SK-N-SH (cell line): ENCODE measurements at regions not wholly inside any gene's neighbourhood (a gene's known extent, or its start where the extent isn't known, plus 50 kb on each side); places are given as distances from the start of the nearest gene placed in this dataset.

Experiments used
- CTCF ChIA-PET: fragments of 300-600, 350-600 bp; formaldehyde crosslinking; extraction: SDS; loops from one replicate; lab custom pipeline; 2021; lab: Yijun Ruan, JAX
- POLR2A ChIA-PET: fragments of 350-600 bp; sonication (Branson Sonifier 250); formaldehyde crosslinking; extraction: SDS; loops from one replicate; lab custom pipeline; 2020; ENCODE audit warnings: antibody characterized with exemption, inconsistent platforms; lab: Yijun Ruan, JAX
- DNase-seq: peaks from one replicate; pipeline ENCODE4 v3.0.0; 2012
- H2AFZ ChIP-seq: fragments of 200-600 bp; sonication (generic); 2 replicates; pipeline ENCODE4 v1.8.1; 2016; ENCODE audit warnings: antibody characterized with exemption, mild to moderate bottlenecking, low read depth
- H3F3A ChIP-seq: fragments of 200-600 bp; sonication (generic); replicated peaks from 2 replicates; pipeline ENCODE3; 2016; ENCODE audit warnings: antibody characterized with exemption, mild to moderate bottlenecking; ENCODE audit not compliant: insufficient read depth
- H3K27ac ChIP-seq, 2 experiments: fragments of 200-500 bp in 1 of 2; fragments of 200-600 bp in 1 of 2; sonication (Bioruptor generic) in 1 of 2; sonication (generic), shearing (Covaris generic) in 1 of 2; 2 replicates each; pipeline versions ENCODE4 v1.5.1 to v1.6.1; 2014 to 2016; ENCODE audit warnings: low read depth in 2 of 2, inconsistent platforms in 1 of 2, low read length in 1 of 2, mild to moderate bottlenecking in 1 of 2, mixed read lengths in 1 of 2
- H3K27me3 ChIP-seq: fragments of 200-600 bp; sonication (generic), shearing (Covaris generic); 2 replicates; pipeline ENCODE4 v1.6.1; 2016; ENCODE audit warnings: mixed run types; ENCODE audit not compliant: insufficient read depth
- H3K36me3 ChIP-seq, 2 experiments: fragments of 200-500 bp in 1 of 2; fragments of 200-600 bp in 1 of 2; sonication (Bioruptor generic) in 1 of 2; sonication (generic) in 1 of 2; replicated peaks in 1 of 2; 2 replicates each; pipeline versions ENCODE3 to v1.5.1; 2014 to 2016; ENCODE audit warnings: low read length in 1 of 2, mild to moderate bottlenecking in 1 of 2; ENCODE audit not compliant: insufficient read depth in 2 of 2, control insufficient read depth in 1 of 2
- H3K4me1 ChIP-seq, 2 experiments: fragments of 200-500 bp in 1 of 2; fragments of 200-600 bp in 1 of 2; sonication (Bioruptor generic) in 1 of 2; sonication (generic), shearing (Covaris generic) in 1 of 2; 2 replicates each; pipeline versions ENCODE4 v1.5.1 to v1.6.1; 2014 to 2016; ENCODE audit warnings: low read depth in 1 of 2, low read length in 1 of 2, mixed run types in 1 of 2; ENCODE audit not compliant: insufficient read depth in 2 of 2, control insufficient read depth in 1 of 2
- H3K4me2 ChIP-seq: fragments of 200-600 bp; sonication (generic), shearing (Covaris generic); 2 replicates; pipeline ENCODE4 v1.6.1; 2017; ENCODE audit warnings: mixed run types
- H3K4me3 ChIP-seq, 2 experiments: fragments of 200-500 bp in 1 of 2; fragments of 200-600 bp in 1 of 2; sonication (Bioruptor generic) in 1 of 2; sonication (generic), shearing (Covaris generic) in 1 of 2; 2 replicates each; pipeline versions ENCODE4 v1.5.1 to v1.8.1; 2014 to 2016; ENCODE audit warnings: low read depth in 2 of 2, inconsistent platforms in 1 of 2, low read length in 1 of 2, mild to moderate bottlenecking in 1 of 2, mixed read lengths in 1 of 2, moderate library complexity in 1 of 2
- H3K79me2 ChIP-seq: fragments of 200-600 bp; sonication (generic); 2 replicates; pipeline ENCODE4 v1.8.1; 2017; ENCODE audit warnings: mild to moderate bottlenecking; ENCODE audit not compliant: insufficient read depth
- H3K9ac ChIP-seq: fragments of 200-600 bp; sonication (generic); 2 replicates; pipeline ENCODE4 v1.6.1; 2017; ENCODE audit warnings: mixed run types
- H3K9me2 ChIP-seq: fragments of 200-600 bp; sonication (generic); 2 replicates; pipeline ENCODE4 v1.6.1; 2017; ENCODE audit warnings: mixed run types
- H3K9me3 ChIP-seq: fragments of 200-600 bp; sonication (generic); 2 replicates; pipeline ENCODE4 v1.6.1; 2017; ENCODE audit warnings: mixed run types, mild to moderate bottlenecking, moderate library complexity
- H4K20me1 ChIP-seq: fragments of 200-600 bp; sonication (generic); 2 replicates; pipeline ENCODE4 v1.6.1; 2017; ENCODE audit warnings: mild to moderate bottlenecking, mixed run types; ENCODE audit not compliant: insufficient read depth
- CTCF ChIP-seq: fragments of 200-600 bp; sonication (generic); IDR thresholded peaks from 2 replicates; pipeline ENCODE4 v1.6.1; 2017; ENCODE audit warnings: antibody characterized with exemption, mild to moderate bottlenecking, moderate library complexity
- EP300 ChIP-seq, 2 experiments: IDR thresholded peaks; 2 replicates each; pipeline versions ENCODE4 v1.4.0 to v1.6.1; 2012; ENCODE audit warnings: borderline replicate concordance in 1 of 2, low read depth in 1 of 2, low read length in 1 of 2
- FOSL2 ChIP-seq: IDR thresholded peaks from 2 replicates; pipeline ENCODE4 v1.4.0; 2012; ENCODE audit warnings: low read depth, mild to moderate bottlenecking, moderate library complexity, borderline replicate concordance
- FOXJ3 ChIP-seq: sonication (generic); formaldehyde crosslinking; IDR thresholded peaks from 2 replicates; pipeline ENCODE4 v1.5.1; 2020; ENCODE audit warnings: mild to moderate bottlenecking, missing genetic modification reagents
- FOXM1 ChIP-seq: IDR thresholded peaks from 2 replicates; pipeline ENCODE4 v1.4.0; 2012; ENCODE audit warnings: low read depth, mild to moderate bottlenecking
- MEF2A ChIP-seq: IDR thresholded peaks from 2 replicates; pipeline ENCODE4 v1.4.0; 2012; ENCODE audit warnings: low read depth, borderline replicate concordance
- NRF1 ChIP-seq: IDR thresholded peaks from 2 replicates; pipeline ENCODE4 v1.6.1; 2012; ENCODE audit warnings: low read depth, mild to moderate bottlenecking, low read length
- PBX3 ChIP-seq: IDR thresholded peaks from 2 replicates; pipeline ENCODE4; 2012
- POLR2AphosphoS5 ChIP-seq: IDR thresholded peaks from 2 replicates; pipeline ENCODE4 v1.6.1; 2012; ENCODE audit warnings: low read depth, low read length
- RFX5 ChIP-seq: IDR thresholded peaks from 2 replicates; pipeline ENCODE4 v1.6.1; 2012; ENCODE audit warnings: mild to moderate bottlenecking, improper control_type of control experiment, low read length
- SIN3A ChIP-seq: IDR thresholded peaks from 2 replicates; pipeline ENCODE4 v1.6.1; 2012; ENCODE audit warnings: low read depth, mild to moderate bottlenecking, low read length, moderate library complexity, borderline replicate concordance
- SMC3 ChIP-seq: IDR thresholded peaks from 2 replicates; pipeline ENCODE4 v1.6.1; 2012; ENCODE audit warnings: low read depth, low read length, improper control_type of control experiment
- TAF1 ChIP-seq: IDR thresholded peaks from 2 replicates; pipeline ENCODE4 v1.6.1; 2012; ENCODE audit warnings: low read depth, mild to moderate bottlenecking, low read length, moderate library complexity, borderline replicate concordance
- USF2 ChIP-seq: fragments of 150-350 bp; IDR thresholded peaks from 2 replicates; pipeline ENCODE4 v1.6.1; 2017; ENCODE audit warnings: antibody characterized with exemption, low read length, low read depth, borderline replicate concordance
- YY1 ChIP-seq: IDR thresholded peaks from 2 replicates; pipeline ENCODE4 v1.4.0; 2012; ENCODE audit warnings: low read depth, mild to moderate bottlenecking
- WGBS: methylation state at CpG from one replicate; pipeline ENCODE4 v1.1.6; 2017; ENCODE audit warnings: low lambda C conversion rate; 5-methylcytosine and 5-hydroxymethylcytosine counted together

GRCh38 chr9:107698779-107699178 is 209.2 kb upstream of the KLF4 start (continued):
- TF ChIP-seq MEF2A, result no peak

GRCh38 chr9:107696302-107696701 is 206.7 kb upstream of the KLF4 start:
- ChIA-PET POLR2A (no interaction called here), CTCF (no interaction called here)
- Histone ChIP-seq H3K79me2 (no peaks in the 10 kb centered on the region), H3K27me3 (peaks cover 1% of the 10 kb centered on the region; the same call in 1 of the 2 replicates), H3K4me1 (no peaks in the 10 kb centered on the region), H3K9ac (no peak overlapping the region), H3K4me2 (no peak overlapping the region), H3K27ac (no peak overlapping the region), H4K20me1 (no peaks in the 10 kb centered on the region), H2AFZ (no peak overlapping the region), H3K9me3 (no peaks in the 10 kb centered on the region), H3K9me2 (no peaks in the 10 kb centered on the region), H3F3A (no peaks in the 10 kb centered on the region), H3K36me3 (no peaks in the 10 kb centered on the region), H3K4me3 (no peak overlapping the region)
- no peak for TF ChIP-seq EP300 (IDR thresholded peaks at IDR 0.05; ENCODE audit: borderline replicate concordance in 1 of 2, low read depth in 1 of 2, low read length in 1 of 2)
- TF ChIP-seq FOXM1, result no peak
- 75% methylated on average over 5 of the region's 5 CpGs for WGBS
- no peak for DNase-seq

- peaks cover 8% of the 10 kb centered on the region; the same call in 1 of the 2 replicates for H3K27me3 ChIP-seq
- no peak overlapping the region for H3K9ac ChIP-seq
- H3K4me2 ChIP-seq, result no peak overlapping the region
- H3K4me3 ChIP-seq, result no peak overlapping the region
- DNase-seq, result no peak
- no peaks in the 10 kb centered on the region for H3K79me2 ChIP-seq
- no peaks in the 10 kb centered on the region for H3K9me3 ChIP-seq
- no peaks in the 10 kb centered on the region for H3F3A ChIP-seq
- H2AFZ ChIP-seq, result no peak overlapping the region
- no peaks in the 10 kb centered on the region for H4K20me1 ChIP-seq
- CTCF ChIA-PET, result no interaction called here
- H3K9me2 ChIP-seq, result no peaks in the 10 kb centered on the region
- no peaks in the 10 kb centered on the region for H3K4me1 ChIP-seq
- H3K27ac ChIP-seq, result no peak overlapping the region
- POLR2A ChIA-PET, result no interaction called here
- 43% methylated on average over 1 of the region's 1 CpG for WGBS
- H3K36me3 ChIP-seq, result no peaks in the 10 kb centered on the region
- TF ChIP-seq SMC3 (no peak), PBX3 (no peak), TAF1 (no peak), YY1 (no peak)
Observed at GRCh38 chr9:107694390-107694789, 204.8 kb upstream of the KLF4 start.

GRCh38 chr9:107693625-107694326 is 204.2 kb upstream of the KLF4 start:
- Histone ChIP-seq H3K4me2 (no peak overlapping the region), H3K9ac (no peak overlapping the region), H3K9me3 (no peaks in the 10 kb centered on the region), H3K79me2 (no peaks in the 10 kb centered on the region), H3K27me3 (peaks cover 8% of the 10 kb centered on the region; the same call in 1 of the 2 replicates), H3F3A (no peaks in the 10 kb centered on the region), H4K20me1 (no peaks in the 10 kb centered on the region), H2AFZ (no peak overlapping the region), H3K4me3 (no peak overlapping the region), H3K9me2 (no peaks in the 10 kb centered on the region), H3K36me3 (no peaks in the 10 kb centered on the region), H3K4me1 (no peaks in the 10 kb centered on the region), H3K27ac (0 out of 4 replicates have a peak overlapping the region, but pooled peaks of 1 of the 2 experiments have one; percentile 18)
- ChIA-PET CTCF (no interaction called here), POLR2A (no interaction called here)
- 17% methylated on average over 7 of the region's 7 CpGs for WGBS
- no peak for DNase-seq
- TF ChIP-seq SIN3A (no peak), FOSL2 (0 out of 2 replicates have a peak, but pooled peaks have one; percentile 16), PBX3 (peak; percentile 26; the same call in 1 of the 2 replicates), POLR2AphosphoS5 (no peak), CTCF (no peak), FOXJ3 (CRISPR knock-in tag) (no peak), NRF1 (no peak), USF2 (no peak), SMC3 (no peak), RFX5 (no peak)
